ENCODE measurements at regions not wholly inside any gene's neighbourhood (a gene's known extent, or its start where the extent isn't known, plus 50 kb on each side); places are given as distances from the start of the nearest gene placed in this dataset.

DNA sequence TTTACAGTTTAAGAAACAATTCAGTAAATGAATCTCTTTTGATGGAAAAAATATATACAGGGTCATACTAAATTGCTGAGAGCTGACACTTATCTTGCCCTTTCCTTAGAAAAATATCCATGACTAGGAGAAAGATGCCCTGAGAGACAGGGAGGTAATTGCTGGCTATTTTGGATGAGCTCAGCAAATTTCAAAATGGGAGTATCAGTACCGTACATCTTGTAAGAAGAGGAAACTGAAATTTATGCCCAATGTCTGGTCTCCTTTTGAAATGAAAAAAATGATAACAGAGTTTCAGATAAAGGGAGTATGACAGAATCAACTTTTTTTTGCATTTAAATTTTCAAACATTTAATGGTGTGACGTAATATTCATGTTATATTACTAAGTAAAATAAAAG, 415.8 kb upstream of the CDH10 start:
- TF ChIP-seq POLR2AphosphoS5 (IDR thresholded peaks at IDR 0.05; ENCODE audit: low read depth, low read length) (no peak), POLR2A (IDR thresholded peaks at IDR 0.05; ENCODE audit: low read depth, low read length) (no peak), TAF1 (IDR thresholded peaks at IDR 0.05; ENCODE audit: borderline replicate concordance, low read depth, low read length) (no peak)
